H1 (cell line): ENCODE measurements at regions not wholly inside any gene's neighbourhood (a gene's known extent, or its start where the extent isn't known, plus 50 kb on each side); places are given as distances from the start of the nearest gene placed in this dataset.

Experiments
- BCL11A ChIP-seq, 2 experiments: IDR thresholded peaks; one replicate each; pipeline ENCODE4 v1.6.1; 2011; ENCODE audit warnings: low read depth in 2 of 2, low read length in 2 of 2, mild to moderate bottlenecking in 2 of 2
- CHD2 ChIP-seq: IDR thresholded peaks from 2 replicates; pipeline ENCODE4 v1.6.1; 2012; ENCODE audit warnings: low read length, improper control_type of control experiment
- CHD7 ChIP-seq: fragments of 300-600 bp; sonication (generic); IDR thresholded peaks from 2 replicates; pipeline ENCODE4 v1.7.1; 2012; ENCODE audit warnings: low read length, moderate library complexity, mild to moderate bottlenecking, inconsistent platforms; ENCODE audit not compliant: insufficient replicate concordance
- MAFK ChIP-seq: IDR thresholded peaks from 2 replicates; pipeline ENCODE4 v1.6.1; 2012; ENCODE audit warnings: low read depth, mild to moderate bottlenecking, improper control_type of control experiment, low read length
- PHF8 ChIP-seq: fragments of 200-600 bp; sonication (generic); conservative IDR thresholded peaks from 2 replicates; pipeline ENCODE4 v1.7.1; 2012; ENCODE audit warnings: low read depth, mild to moderate bottlenecking, inconsistent platforms, low read length, moderate library complexity
- RNF2 ChIP-seq: fragments of 200-900, 300-1000 bp; sonication (generic); IDR thresholded peaks from 2 replicates; pipeline ENCODE4 v1.7.1; 2016; ENCODE audit warnings: borderline replicate concordance, low read depth, mild to moderate bottlenecking, antibody characterized with exemption, low read length; ENCODE audit not compliant: poor library complexity, severe bottlenecking; ENCODE audit errors: missing control alignments
- TCF12 ChIP-seq: IDR thresholded peaks from 2 replicates; pipeline ENCODE4 v1.6.1; 2011; ENCODE audit warnings: low read depth, mild to moderate bottlenecking, low read length

GRCh38 chr1:194537521-194537920 is 1351.1 kb upstream of the B3GALT2 start (continued):
- TF ChIP-seq CHD7 (no peak), TCF12 (no peak), BCL11A (IDR thresholded peaks at IDR 0.05; ENCODE audit: low read depth in 2 of 2, low read length in 2 of 2) (no peak), RNF2 (no peak), PHF8 (no peak), MAFK (no peak), CHD2 (no peak)
